Right renal pelvis (tissue), 4 donors: ENCODE measurements at regions not wholly inside any gene's neighbourhood (a gene's known extent, or its start where the extent isn't known, plus 50 kb on each side); places are given as distances from the start of the nearest gene placed in this dataset.

Experiments used
- DNase-seq, 4 donors: peaks; one replicate each; pipeline ENCODE4 v3.0.0-alpha.2; 2013; ENCODE audit warnings: low read depth in 4 of 4, low spot score in 3 of 4, missing footprints in 1 of 4

- no peak for DNase-seq
These were observed 347.4 kb downstream of the RPS24 start for GRCh38 chr10:78381107-78381506.

- no peak for DNase-seq
These were observed 348.4 kb downstream of the RPS24 start for GRCh38 chr10:78382047-78382446.

- no peak for DNase-seq
These were observed 349.1 kb downstream of the RPS24 start for GRCh38 chr10:78382772-78383171.

- DNase-seq = no peak
These were observed 349.9 kb downstream of the RPS24 start for GRCh38 chr10:78383378-78384048.

GRCh38 chr10:78384049-78384431 lies 350.4 kb downstream of the RPS24 start:
- no peak for DNase-seq

GRCh38 chr10:78385599-78385998 lies 351.9 kb downstream of the RPS24 start:
- no peak for DNase-seq

- no peak for DNase-seq
These were observed 352.8 kb downstream of the RPS24 start for GRCh38 chr10:78386509-78386908.

GRCh38 chr10:78388331-78389050 lies 354.8 kb downstream of the RPS24 start:
- no peak for DNase-seq

- no peak for DNase-seq
These were observed 355.8 kb downstream of the RPS24 start for GRCh38 chr10:78389419-78389818.

- DNase-seq = no peak
These were observed 356.4 kb downstream of the RPS24 start for GRCh38 chr10:78390051-78390450.

GRCh38 chr10:78390817-78391216 lies 357.2 kb downstream of the RPS24 start:
- DNase-seq = no peak

GRCh38 chr10:78391585-78391984 lies 357.9 kb downstream of the RPS24 start:
- no peak for DNase-seq

- DNase-seq = no peak
These were observed 358.5 kb downstream of the RPS24 start for GRCh38 chr10:78392197-78392596.

GRCh38 chr10:78393094-78393493 lies 359.4 kb downstream of the RPS24 start:
- DNase-seq = no peak

GRCh38 chr10:78394047-78394446 lies 360.4 kb downstream of the RPS24 start:
- no peak for DNase-seq

GRCh38 chr10:78395162-78395561 lies 361.5 kb downstream of the RPS24 start:
- DNase-seq = no peak

- no peak for DNase-seq
These were observed 363.1 kb downstream of the RPS24 start for GRCh38 chr10:78396754-78397153.

- DNase-seq = no peak
These were observed 364.1 kb downstream of the RPS24 start for GRCh38 chr10:78397786-78398185.

GRCh38 chr10:78398382-78398781 lies 364.7 kb downstream of the RPS24 start:
- no peak for DNase-seq

- no peak for DNase-seq
These were observed 368.1 kb downstream of the RPS24 start for GRCh38 chr10:78401624-78402367.

- DNase-seq = no peak
These were observed 368.9 kb downstream of the RPS24 start for GRCh38 chr10:78402591-78402990.

GRCh38 chr10:78403781-78404180 lies 370.1 kb downstream of the RPS24 start:
- DNase-seq = no peak
